Activated T-cell treated with anti-CD3 and anti-CD28 coated beads for 1 hour (primary cell): ENCODE measurements at regions not wholly inside any gene's neighbourhood (a gene's known extent, or its start where the extent isn't known, plus 50 kb on each side); places are given as distances from the start of the nearest gene placed in this dataset.
"Not testable (repeated sequence)": the region's sequence is repeated elsewhere in the genome, so short reads cannot be mapped to it uniquely, and the experiment has no call there.

Source experiments
- DNase-seq: peaks from one replicate; pipeline ENCODE4 v3.0.0-alpha.2; 2020; ENCODE audit warnings: low read depth

- no peak for DNase-seq
Observed at GRCh38 chr11:81986556-81987161, 747.0 kb downstream of the FAM181B start.

DNA sequence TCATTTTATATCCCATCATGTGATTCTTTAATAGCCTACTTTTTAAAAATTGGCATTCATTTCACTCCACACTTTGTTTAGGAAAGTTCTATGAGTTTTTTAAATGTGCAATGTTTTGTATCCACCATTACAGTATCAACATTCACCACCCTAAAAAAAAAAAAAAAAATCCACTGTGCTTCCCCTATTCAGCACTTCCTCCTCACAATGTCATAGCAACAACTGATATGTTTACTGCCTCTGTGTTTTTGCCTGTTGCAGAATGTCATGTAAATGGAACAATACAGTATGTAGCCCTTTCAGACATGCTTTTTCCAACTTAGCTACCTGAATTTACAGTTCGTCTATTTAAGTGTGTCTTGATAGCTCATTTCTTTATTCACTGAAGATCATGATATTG is 754.2 kb downstream of the FAM181B start:
- DNase-seq = no peak

- no peak for DNase-seq
Observed at GRCh38 chr11:81975261-81975900, 758.3 kb downstream of the FAM181B start.

- no peak for DNase-seq
Observed at GRCh38 chr11:81970886-81971285, 762.8 kb downstream of the FAM181B start.

GRCh38 chr11:81967242-81967641 is 766.4 kb downstream of the FAM181B start:
- no peak for DNase-seq

DNA sequence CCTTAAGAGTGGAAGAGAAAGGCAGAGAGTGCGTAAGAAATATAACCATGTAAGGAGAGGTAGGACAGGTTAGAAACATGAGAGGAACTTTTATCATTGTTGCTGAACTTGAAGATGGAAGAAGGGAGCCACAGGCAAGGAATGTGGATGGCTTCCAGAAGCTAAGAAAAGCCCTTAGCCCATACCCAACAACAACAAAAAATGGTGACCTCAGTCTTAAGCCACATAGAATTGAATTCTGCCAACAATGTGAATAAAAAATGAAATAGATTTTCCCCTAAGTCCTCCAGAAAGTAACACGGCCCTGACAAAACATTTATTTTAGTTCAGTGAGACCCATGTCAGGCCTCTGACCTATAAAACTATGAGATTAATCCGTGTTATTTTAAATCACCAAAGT is 767.3 kb downstream of the FAM181B start:
- DNase-seq = no peak

- DNase-seq = no peak
Observed at GRCh38 chr11:81963018-81963417, 770.6 kb downstream of the FAM181B start.

- DNase-seq = no peak
Observed at GRCh38 chr11:81960443-81960842, 773.2 kb downstream of the FAM181B start.

GRCh38 chr11:81959341-81959740 is 774.3 kb downstream of the FAM181B start:
- DNase-seq = no peak

GRCh38 chr11:81954301-81954700 is 779.4 kb downstream of the FAM181B start:
- DNase-seq = not testable (repeated sequence)

DNA sequence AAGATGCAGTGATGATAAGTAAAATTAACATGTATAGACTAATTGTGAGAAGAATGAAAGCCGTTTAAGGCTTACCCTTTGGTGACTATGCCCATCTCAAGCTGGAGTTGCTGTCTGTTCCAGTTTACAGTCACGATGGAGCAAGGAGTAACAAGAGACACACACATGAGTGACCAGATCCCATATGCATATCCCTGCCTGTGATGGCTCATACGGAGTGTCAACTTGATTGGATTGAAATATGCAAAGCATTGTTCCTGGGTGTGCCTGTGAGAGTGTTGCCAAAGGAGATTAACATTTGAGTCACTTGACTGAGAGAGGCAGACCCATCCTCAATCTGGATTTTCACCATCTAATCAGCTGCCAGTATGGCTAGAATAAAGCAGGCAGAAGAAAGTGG is 786.8 kb downstream of the FAM181B start:
- DNase-seq = no peak

DNA sequence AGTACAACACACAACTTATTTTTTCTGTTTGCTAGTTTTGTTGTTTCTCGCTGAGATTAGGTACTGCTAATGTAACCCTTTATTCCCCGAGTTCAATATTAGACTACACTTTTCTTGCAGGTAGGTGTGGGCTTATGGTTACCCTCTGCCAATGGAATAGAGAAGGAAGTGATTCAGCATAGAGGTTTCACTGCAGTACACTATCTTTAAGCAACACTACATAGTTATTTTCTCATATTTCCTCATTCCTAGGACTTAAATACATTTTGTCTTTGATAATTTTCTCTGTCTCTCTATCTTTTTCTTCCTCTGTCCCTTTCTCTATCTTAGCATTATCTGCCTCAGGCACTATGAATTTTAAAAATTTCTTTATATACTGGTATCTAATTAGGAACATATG is 791.0 kb downstream of the FAM181B start:
- no peak for DNase-seq

GRCh38 chr11:81941998-81942397 is 791.7 kb downstream of the FAM181B start:
- DNase-seq = no peak

- DNase-seq = no peak
Observed at GRCh38 chr11:81932303-81932702, 801.4 kb downstream of the FAM181B start.

DNA sequence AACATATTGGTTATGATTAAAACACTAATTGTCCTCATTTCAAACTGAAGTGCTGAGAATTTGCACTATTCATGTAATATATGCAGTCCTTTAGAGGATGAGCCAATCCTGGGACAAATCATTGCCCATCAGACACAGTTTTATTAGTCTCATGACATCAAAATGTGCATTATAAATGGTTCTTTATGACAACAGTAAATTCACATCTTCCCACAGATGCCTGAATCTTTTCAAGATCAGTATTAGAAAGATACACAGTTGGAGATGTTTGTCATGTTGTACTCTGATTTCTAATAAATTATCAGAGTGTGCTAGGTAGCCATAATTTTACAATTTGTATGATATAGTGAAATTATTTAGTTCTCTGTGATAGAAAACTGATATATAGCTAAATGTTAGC is 813.5 kb downstream of the FAM181B start:
- DNase-seq = no peak

GRCh38 chr11:81916451-81916850 is 817.2 kb downstream of the FAM181B start:
- no peak for DNase-seq

DNA sequence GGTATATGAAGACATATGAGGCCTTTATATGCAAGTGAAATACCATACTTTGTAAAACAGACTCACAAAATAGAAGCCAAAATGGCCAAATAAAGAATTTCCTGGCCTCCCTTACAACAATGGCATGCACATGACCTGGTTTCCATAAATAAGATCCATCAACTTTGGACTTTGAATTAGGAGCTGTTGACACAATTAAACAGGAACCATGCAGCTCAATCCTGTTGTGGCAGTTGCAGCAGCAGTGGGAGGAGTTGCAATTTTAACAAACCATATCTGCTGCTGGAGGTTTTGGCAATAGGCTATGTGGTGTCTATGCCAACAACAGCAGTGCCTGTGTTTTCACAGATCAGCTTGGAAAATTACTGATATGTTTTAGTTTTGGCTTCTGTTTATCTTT is 818.6 kb downstream of the FAM181B start:
- DNase-seq = no peak

DNA sequence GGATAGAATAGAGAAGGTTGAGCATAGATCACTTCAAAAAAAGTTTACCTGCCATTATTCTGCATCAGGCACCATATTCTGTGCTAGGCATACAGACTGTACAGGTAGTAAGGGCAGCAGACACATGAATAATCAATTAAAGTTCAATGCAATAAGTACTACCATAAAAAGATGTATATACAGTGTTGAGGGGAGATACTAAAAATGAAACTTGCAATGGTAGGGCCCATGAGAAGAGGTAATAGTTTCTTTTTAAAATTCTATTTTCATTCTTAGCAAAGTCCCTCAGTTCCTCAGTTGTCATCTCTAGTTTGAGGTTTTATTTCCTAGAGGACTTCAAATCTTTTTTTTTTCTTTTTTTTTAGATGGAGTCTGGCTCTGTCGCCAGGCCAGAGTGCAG is 819.9 kb downstream of the FAM181B start:
- DNase-seq = no peak

- DNase-seq = no peak
Observed at GRCh38 chr11:81907996-81908395, 825.7 kb downstream of the FAM181B start.

- DNase-seq = no peak
Observed at GRCh38 chr11:81899156-81899555, 834.5 kb downstream of the FAM181B start.

GRCh38 chr11:81897639-81898038 is 836.0 kb downstream of the FAM181B start:
- no peak for DNase-seq

- DNase-seq = no peak
Observed at GRCh38 chr11:81895258-81895657, 838.4 kb downstream of the FAM181B start.

- DNase-seq = no peak
Observed at GRCh38 chr11:81892770-81893635, 840.7 kb downstream of the FAM181B start.
